Left ventricle myocardium inferior (tissue), 1 donor: ENCODE measurements at regions not wholly inside any gene's neighbourhood (a gene's known extent, or its start where the extent isn't known, plus 50 kb on each side); places are given as distances from the start of the nearest gene placed in this dataset.
"Not testable (repeated sequence)": the region's sequence is repeated elsewhere in the genome, so short reads cannot be mapped to it uniquely, and the experiment has no call there.

Source experiments
- DNase-seq: peaks from one replicate; pipeline ENCODE4 v3.0.0-alpha.2; 2020
- H3K27ac ChIP-seq: fragments of 200-600 bp; replicated peaks from 2 replicates; pipeline ENCODE4 v1.8.0; 2021
- H3K27me3 ChIP-seq: fragments of 200-600 bp; 2 replicates; pipeline ENCODE4 v1.8.0; 2021; ENCODE audit warnings: low read depth
- H3K36me3 ChIP-seq: fragments of 200-600 bp; 2 replicates; pipeline ENCODE4 v1.8.0; 2021
- H3K4me1 ChIP-seq: fragments of 200-600 bp; 2 replicates; pipeline ENCODE4 v1.8.0; 2021
- H3K4me3 ChIP-seq: fragments of 200-600 bp; 2 replicates; pipeline ENCODE4 v1.8.0; 2021; ENCODE audit warnings: mild to moderate bottlenecking, moderate library complexity
- H3K9me3 ChIP-seq: fragments of 200-600 bp; replicated peaks from 2 replicates; pipeline ENCODE4 v1.8.0; 2021
- intact Hi-C: fragments of 100-400 bp; cut with micrococcal nuclease; formaldehyde crosslinking; loops from one replicate; pipeline ENCODE4 v1.11.0; 2022
- TF ChIP-seq, protein P1 (sequence below): fragments of 200-600 bp; IDR thresholded peaks from 2 replicates; pipeline ENCODE4 v1.8.0; 2021; ENCODE audit warnings: antibody characterized with exemption, mild to moderate bottlenecking, borderline replicate concordance
- donor health status: DM: no; HTN: yes; CAD: no; lungs with severe emphysema.

- Histone ChIP-seq H3K4me1 (no peaks in the 10 kb centered on the region), H3K36me3 (no peaks in the 10 kb centered on the region), H3K27ac (no peak overlapping the region), H3K9me3 (peaks cover 20% of the 10 kb centered on the region), H3K27me3 (no peaks in the 10 kb centered on the region), H3K4me3 (no peak overlapping the region)
- TF ChIP-seq, protein P1, sequence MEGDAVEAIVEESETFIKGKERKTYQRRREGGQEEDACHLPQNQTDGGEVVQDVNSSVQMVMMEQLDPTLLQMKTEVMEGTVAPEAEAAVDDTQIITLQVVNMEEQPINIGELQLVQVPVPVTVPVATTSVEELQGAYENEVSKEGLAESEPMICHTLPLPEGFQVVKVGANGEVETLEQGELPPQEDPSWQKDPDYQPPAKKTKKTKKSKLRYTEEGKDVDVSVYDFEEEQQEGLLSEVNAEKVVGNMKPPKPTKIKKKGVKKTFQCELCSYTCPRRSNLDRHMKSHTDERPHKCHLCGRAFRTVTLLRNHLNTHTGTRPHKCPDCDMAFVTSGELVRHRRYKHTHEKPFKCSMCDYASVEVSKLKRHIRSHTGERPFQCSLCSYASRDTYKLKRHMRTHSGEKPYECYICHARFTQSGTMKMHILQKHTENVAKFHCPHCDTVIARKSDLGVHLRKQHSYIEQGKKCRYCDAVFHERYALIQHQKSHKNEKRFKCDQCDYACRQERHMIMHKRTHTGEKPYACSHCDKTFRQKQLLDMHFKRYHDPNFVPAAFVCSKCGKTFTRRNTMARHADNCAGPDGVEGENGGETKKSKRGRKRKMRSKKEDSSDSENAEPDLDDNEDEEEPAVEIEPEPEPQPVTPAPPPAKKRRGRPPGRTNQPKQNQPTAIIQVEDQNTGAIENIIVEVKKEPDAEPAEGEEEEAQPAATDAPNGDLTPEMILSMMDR = no peak
- no peak for DNase-seq
- intact Hi-C loops = no loop called here
Observed at GRCh38 chr16:26856271-26856670, 210.5 kb upstream of the C16orf82 start.

GRCh38 chr16:26856791-26857190 lies 209.9 kb upstream of the C16orf82 start:
- Histone ChIP-seq H3K4me1 (no peaks in the 10 kb centered on the region), H3K4me3 (no peak overlapping the region), H3K9me3 (peaks cover 24% of the 10 kb centered on the region), H3K27me3 (no peaks in the 10 kb centered on the region), H3K36me3 (no peaks in the 10 kb centered on the region), H3K27ac (no peak overlapping the region)
- intact Hi-C loops = no loop called here
- no peak for DNase-seq
- TF ChIP-seq, protein P1 = no peak

DNA sequence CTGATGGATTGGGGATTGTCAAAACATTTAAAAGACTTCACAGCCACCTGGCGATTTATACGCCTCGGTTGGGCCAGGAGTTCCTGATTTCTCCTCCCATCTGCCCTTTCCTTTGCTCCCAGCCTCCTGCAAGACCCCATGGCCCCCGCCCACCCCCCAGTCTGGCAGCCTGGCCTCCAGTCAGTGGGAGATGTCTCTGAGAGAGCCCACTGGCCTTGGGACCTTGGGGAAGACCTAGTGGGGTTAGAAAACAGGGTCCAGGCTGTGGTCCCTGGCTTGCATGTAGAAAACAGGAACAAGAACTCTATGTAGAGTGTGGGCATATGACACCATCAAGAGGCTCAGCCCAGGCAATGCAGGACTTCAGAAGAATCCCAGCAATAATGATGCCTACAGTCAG lies 209.4 kb upstream of the C16orf82 start:
- Histone ChIP-seq H3K9me3 (peaks cover 24% of the 10 kb centered on the region), H3K27me3 (no peaks in the 10 kb centered on the region), H3K36me3 (no peaks in the 10 kb centered on the region), H3K27ac (no peak overlapping the region), H3K4me3 (no peak overlapping the region), H3K4me1 (no peaks in the 10 kb centered on the region)
- intact Hi-C loops = no loop called here
- TF ChIP-seq, protein P1 = no peak
- DNase-seq = no peak

GRCh38 chr16:26860506-26860905 lies 206.2 kb upstream of the C16orf82 start:
- H3K36me3 ChIP-seq = no peaks in the 10 kb centered on the region
- DNase-seq = no peak
- H3K9me3 ChIP-seq = peaks cover 24% of the 10 kb centered on the region

GRCh38 chr16:26863931-26864330 lies 202.8 kb upstream of the C16orf82 start:
- TF ChIP-seq, protein P1 = no peak
- peaks cover 6% of the 10 kb centered on the region for H3K27me3 ChIP-seq
- intact Hi-C loops = no loop called here
- H3K9me3 ChIP-seq = peaks cover 24% of the 10 kb centered on the region
- no peaks in the 10 kb centered on the region for H3K4me1 ChIP-seq
- no peak overlapping the region for H3K27ac ChIP-seq
- no peaks in the 10 kb centered on the region for H3K36me3 ChIP-seq
- no peak for DNase-seq
- no peak overlapping the region for H3K4me3 ChIP-seq

More at GRCh38 chr16:26860506-26860905, 206.2 kb upstream of the C16orf82 start:
- intact Hi-C loops = no loop called here
- TF ChIP-seq, protein P1 = no peak
- H3K4me3 ChIP-seq = no peak overlapping the region
- no peaks in the 10 kb centered on the region for H3K4me1 ChIP-seq
- H3K27ac ChIP-seq = no peak overlapping the region
- no peaks in the 10 kb centered on the region for H3K27me3 ChIP-seq

- H3K27ac ChIP-seq, DNase-seq, intact Hi-C loops, H3K27me3 ChIP-seq, H3K4me1 ChIP-seq, H3K4me3 ChIP-seq, H3K9me3 ChIP-seq, H3K36me3 ChIP-seq: not testable (repeated sequence)
Observed at GRCh38 chr16:26874318-26874717, 192.4 kb upstream of the C16orf82 start.
